NCI-H446 treated with DMSO at 0.1 percent for 48 hours (cell line): ENCODE measurements at regions not wholly inside any gene's neighbourhood (a gene's known extent, or its start where the extent isn't known, plus 50 kb on each side); places are given as distances from the start of the nearest gene placed in this dataset.
"Not testable (repeated sequence)": the region's sequence is repeated elsewhere in the genome, so short reads cannot be mapped to it uniquely, and the experiment has no call there.

Experiments
- DNase-seq: peaks from one replicate; lab custom pipeline; 2025; lab: John Stamatoyannopoulos, UW

DNA sequence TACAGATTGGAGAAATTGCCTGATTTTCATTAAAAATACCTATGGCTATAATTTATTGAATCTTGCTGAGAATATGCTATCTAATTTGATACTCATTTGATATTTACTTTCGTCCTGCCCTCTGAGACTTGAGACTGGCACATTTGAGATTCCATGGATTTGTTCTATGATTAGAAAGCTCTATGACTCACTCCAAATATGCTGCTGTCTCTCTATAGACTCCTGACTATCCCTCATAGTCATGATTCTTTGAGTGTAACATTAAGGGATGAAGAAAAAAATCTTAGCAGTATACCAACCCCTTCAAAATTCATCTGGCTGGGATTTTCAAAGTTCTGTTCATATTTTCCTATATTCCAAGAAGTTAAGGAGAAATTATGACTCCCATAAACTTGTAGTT, 191.9 kb downstream of the LRIG3 start:
- no peak for DNase-seq

DNA sequence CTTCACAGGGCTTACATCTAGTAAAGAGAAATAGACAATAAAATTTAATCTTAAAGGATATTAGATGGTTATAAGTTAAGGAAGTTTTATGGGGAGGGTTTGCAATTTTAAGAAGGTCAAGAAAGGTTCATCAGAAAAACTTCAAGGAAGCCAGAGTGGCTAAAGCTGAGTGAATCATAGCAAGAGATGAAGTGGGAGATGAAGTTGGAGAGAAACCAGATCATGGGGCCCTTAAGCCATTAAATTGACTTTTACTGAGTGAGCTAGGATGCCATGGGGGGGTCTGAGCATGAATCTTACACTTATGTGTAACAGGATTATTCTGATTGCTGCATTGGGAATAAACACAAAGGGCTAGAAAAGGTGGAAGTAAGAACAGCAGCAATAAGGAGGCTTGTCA, 189.2 kb downstream of the LRIG3 start:
- no peak for DNase-seq

DNA sequence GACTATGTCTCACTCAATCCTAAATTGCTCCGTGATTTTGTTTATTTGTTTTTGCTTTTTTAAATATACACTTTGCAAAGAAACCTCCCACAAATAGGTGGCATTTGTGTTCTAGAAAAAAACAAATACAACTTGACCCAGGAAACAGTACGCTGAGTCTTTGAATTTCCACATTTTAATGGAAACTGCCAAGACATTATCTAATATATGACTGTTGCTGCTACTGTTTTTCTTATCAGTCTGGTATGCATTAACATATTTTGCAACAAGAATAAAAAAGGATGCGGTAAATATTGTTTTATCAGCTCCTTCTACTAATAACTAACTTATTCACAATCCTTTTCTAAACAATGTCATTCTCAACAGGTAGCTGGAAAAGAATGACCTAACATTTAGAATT, 187.4 kb downstream of the LRIG3 start:
- DNase-seq: no peak

DNA sequence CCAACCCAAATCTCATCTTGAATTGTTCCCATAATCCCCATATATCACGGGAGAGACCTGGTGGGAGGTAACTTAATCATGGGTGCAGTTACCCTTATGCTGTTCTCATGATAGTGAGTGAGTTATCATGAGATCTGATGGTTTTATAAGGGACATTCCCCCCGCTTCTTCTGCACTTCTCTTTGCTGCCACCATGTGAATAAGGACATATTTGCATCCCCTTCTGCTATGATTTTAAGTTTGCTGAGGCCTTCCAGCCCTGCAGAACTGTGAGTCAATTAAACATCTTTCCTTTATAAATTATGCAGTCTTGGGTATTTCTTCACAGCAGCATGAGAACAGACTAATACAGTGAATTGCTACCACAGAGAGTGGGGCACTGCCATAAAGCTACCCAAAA, 179.1 kb downstream of the LRIG3 start:
- DNase-seq: no peak

DNA sequence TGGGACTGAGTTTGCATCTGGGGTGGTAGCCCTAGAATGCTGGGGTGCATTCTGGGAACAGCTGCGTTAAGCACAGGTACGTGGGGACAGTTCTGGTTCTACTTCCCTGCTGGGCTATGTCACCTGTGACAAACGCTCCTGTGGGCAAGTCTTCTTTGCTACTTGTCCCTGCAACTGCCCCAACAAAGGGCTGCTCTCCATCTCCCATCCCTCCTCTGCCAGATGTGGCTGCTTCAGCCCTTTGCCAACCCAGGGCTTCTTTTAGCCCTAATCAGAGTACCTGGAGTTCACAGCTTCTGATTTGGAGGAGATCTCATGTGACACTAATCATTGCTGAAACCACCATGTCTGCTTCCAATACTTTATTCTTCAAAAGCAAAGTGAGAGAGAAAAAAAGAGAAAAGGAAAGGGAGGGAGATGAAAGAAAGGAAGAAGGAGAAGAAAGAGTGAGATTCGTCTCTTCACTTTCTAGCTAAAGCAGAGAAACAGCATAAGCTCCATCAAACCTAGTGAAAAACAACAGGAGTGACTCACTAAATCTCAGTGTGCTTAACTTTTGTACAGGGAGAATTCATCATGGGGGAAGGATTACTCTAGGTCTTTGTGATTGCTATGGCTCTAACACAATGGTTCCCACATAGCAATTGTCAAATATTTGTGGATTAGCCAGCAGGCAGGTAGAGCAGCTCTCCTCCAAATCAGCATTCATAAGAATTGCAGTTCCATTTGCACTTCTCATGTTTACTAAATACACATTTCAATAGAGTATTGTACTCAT, 174.8 kb downstream of the LRIG3 start:
- DNase-seq: no peak

DNA sequence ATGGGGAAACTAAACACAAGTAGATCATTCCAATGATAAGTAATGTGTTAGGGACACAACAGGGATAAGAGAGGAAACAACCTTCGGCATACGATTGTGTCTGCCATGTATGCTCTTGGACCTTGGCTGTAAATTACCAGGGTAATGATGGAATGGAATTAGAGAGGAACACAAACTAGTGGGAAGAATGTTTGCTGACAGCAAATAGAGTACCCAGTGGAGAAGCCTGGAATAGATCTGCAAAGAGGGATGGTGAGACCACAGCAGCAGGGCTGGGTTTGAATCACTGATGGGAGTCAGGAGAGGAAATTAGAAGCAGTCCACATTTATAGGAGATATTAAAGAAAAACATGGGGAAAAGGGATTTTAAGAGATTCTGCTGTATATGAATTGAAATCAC, 172.8 kb downstream of the LRIG3 start:
- DNase-seq: no peak

DNA sequence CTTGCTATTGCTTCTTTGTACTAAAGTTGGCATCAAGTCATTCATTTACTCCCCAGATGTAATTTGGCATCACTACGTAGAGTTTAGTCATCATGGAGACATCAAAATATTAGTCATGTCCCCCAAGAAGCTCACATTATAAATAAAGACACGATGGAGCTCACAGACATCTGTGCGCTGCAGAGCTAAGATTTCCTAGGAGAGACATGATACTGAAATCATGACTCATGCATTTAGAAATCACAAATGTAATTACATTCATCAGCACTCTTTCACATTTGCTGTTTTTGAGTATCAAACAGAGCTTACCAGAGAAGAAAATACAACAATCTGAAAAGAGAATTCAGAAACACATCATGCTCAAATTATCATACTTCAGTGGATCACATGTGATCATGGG, 169.8 kb downstream of the LRIG3 start:
- DNase-seq: peak; percentile 70

DNA sequence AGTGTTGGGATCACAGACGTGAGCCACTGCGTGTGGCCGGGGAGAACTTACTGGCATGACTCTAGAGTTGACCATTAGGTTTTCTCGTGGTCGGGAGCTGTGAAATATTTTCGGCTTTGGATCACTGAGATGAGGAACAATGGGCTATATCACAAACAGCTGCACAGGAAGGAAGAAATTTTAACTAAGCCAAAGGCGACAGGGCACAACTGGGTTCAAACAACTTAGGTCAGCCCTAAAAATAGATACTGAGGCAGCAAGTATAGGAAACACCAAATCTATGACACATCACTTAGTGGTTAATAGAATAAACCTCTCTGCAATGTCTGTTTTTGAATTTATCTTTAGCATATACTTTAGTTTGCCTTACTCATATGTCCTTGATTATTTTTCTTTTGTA, 162.9 kb downstream of the LRIG3 start:
- no peak for DNase-seq

DNA sequence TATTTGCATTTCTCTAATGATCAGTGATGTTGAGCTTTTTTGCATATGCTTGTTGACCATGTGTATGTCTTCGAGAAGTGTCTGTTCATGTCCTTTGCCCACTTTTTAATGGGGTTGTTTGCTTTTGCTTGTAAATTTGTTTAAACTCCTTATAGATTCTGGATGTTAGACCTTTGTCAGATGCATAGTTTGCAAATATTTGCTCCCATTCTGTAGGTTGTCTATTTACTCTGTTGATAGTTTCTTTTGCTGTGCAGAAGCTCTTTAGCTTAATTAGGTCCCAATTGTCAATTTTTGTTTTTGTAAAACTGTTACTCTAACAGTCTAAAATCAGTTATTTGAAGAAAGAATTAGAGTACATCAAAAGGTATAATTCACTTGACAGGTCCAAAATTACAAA, 160.6 kb downstream of the LRIG3 start:
- DNase-seq: not testable (repeated sequence)

DNA sequence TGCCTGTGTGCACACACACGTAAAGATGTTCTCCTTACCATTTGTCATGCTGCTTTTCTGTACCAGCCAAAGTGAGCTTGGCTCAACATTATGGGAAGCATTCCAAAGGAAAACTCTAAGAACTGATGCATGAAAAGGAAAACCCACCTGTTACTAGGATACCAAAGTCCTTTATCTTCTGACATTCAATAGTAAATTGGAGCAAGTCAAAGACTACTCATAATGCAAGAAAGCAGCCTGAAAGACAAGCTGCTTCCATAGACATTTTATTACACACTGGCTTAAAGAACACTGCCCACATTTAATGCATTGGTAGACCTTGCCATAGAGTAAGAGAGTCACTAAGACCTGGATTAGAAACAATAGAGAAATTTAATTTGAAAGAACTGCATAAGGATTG, 159.0 kb downstream of the LRIG3 start:
- no peak for DNase-seq

DNA sequence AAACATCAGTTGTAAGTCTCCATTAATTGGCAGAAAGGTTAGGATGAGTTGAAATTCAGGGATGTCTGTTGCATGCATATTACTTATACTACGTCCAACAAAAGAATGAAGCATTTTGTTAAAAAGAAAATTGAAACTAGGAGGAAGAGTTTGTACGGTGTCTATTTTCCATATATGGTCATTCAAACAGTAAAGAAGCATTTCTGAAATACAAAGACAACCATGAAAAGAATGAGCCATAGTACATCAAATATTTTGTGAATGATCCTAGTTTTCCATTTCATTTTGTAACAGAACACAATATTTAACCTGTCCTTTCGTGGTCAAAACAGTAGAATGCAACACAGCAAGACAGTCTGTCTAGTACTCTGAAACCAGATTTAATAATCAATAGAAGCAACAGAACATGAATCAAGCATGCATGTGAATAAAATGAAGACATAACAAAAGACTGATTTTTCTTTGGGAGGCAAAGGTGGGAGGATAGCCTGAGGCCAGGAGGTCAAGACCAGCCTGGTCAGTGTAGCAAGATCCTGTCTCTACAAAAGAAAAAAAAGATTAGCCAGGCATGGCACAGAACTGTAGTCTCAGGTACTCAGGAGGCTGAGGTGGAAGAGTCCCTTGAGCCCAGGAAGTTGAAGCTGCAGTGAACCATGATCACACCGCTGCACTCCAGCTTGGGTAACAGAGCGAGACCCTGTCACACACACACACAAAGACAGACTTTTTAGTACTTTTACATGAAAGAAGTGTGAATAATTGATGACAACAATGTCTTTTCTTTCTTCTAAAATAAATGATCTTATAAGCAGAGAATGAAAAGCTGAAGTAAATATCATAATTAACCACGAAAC, 156.0 kb downstream of the LRIG3 start:
- no peak for DNase-seq

DNA sequence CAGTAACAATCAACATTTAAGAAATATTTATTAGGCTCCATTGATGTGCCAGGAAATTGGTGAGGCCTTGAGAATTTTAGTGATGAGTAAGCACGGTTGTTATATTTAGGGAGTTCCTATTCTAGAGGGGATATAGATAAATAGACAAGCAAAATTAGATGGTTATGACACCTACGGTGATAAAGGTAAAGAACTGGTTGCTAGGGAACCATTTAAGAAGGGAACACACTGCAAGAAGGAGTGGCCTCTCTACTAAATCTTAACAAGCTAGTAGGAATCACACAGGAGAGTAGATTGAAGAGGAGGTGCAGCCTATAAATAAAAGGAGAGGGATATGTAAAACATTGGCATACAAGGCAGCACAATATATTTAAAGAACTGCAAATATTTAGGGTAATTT, 155.2 kb downstream of the LRIG3 start:
- DNase-seq: no peak

DNA sequence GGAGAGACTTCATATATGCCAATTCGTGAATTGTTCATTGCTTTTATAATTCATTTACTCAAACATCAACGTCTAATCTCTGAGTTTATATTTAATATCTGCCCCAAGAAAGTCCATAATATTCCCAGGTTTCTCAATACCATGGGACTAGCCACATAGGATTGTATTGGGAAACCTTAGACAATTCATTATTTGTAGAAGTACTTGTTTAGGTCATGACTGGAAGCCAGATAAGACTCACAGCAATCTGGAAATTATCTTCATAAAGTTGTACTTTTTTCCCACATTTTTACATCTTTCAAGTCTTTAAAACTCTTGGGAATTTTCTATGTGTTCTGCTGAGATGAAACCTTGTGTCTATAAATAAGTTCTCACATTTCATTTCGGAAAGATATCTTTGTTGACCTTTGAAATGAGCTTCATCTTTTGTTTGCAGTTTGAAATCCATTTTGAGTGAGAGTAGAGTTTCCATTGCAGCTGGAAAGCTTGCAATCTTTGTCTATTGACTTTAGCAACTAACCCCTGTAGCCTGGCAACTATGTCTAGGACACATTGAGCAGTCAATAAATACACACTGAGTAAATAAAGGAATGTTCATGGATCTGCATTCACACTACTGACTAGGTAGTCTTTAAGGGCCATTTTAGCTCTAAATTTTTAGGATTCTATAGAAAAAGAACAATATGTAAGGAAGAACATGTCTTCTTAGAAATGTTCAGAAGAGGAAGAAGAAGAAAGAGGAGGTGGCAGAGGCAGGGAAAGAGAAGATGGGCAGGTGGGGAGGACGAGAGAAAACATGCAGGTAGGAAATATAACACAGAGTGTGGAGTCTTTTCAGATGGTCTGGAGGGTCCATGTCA, 154.4 kb downstream of the LRIG3 start:
- no peak for DNase-seq

DNA sequence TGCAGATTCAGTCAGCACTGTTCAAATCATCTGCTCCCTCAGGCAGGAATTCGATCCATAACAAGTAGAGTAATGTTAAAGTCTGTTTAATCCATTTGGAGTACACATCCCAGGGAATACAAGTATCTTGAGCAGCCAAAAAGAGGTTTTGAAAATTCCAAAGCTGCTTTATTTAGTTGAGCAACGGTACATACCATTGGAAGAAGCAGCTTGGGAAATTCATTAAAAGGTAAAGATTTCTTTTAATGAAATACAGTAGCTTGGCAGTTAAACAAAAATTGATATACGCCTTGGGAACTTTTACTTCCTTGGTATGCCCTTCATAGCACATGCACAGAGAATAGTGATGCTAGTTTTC, 153.8 kb downstream of the LRIG3 start:
- no peak for DNase-seq

DNA sequence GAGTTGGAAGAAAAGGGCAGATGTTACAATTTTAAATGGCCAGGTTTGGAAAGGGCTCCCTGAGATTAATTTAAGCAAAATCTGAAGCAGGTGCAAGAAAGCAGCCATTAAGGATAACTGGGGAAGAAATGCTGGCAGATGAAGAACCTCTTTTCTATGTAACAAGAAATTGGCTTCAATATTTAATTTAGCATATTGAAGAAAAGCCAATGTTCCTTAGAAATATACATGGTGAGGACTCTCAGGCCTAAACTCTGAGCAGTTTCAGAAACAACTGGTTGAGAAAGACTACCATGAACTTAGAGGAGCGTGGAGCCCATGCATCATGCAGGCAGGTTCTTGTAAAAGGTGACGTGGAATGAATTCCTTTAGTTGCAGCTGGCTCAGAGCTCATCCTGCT, 152.8 kb downstream of the LRIG3 start:
- no peak for DNase-seq

DNA sequence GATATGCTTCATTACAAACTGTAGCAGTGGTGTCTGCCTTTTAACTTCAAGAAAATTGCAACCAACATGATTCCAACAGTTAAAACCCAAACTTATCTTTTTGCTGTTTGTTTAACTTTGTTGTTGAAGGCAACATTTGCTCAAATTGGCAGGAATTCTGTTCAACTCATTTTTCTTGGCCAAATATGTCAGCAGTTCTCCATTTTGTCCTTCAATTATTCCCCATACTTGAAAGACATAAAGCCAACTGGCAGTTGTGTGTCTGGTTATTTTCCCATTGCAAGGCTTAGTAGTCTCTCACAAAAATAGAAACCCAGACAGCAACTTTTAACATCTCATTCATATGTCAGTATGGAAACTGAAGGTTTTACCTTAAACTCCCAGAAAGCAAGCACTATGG, 146.3 kb downstream of the LRIG3 start:
- DNase-seq: no peak

DNA sequence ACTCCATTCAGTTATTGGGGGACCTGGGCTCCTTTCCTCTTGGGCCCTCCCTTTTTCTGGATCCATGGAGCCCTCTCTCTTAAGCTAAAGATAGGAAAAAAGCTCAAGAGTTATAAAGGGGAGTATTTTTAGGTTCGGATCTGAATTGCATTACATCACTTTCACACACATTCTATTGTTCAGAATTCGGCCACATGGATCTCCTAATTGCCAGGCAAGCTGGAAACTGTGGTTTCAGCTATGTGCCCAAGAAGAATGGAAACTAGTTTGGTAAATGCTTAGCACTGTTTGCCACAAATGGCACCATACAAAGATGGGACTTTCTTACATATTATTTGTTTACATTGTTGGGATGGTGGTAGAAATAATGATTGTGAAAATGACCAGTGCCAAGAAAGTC, 145.6 kb downstream of the LRIG3 start:
- DNase-seq: no peak

DNA sequence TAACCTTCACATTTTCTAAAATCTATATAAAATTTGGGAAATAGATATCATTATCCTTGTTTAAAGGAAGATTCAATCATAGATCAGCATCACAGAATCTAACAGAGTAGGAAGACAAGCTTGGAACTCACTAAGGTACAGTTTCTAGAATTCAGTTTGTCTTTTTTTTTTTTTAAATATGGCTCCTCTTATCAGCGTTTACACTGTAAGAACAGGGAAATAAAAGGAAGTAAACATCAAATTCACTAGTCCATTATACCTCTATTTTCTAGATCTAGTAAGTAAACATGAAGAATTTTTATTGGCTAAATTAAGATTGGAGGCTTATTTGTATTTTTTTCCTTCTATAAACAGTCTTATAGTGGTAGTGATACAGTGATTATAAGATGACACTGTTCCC, 144.9 kb downstream of the LRIG3 start:
- no peak for DNase-seq

DNA sequence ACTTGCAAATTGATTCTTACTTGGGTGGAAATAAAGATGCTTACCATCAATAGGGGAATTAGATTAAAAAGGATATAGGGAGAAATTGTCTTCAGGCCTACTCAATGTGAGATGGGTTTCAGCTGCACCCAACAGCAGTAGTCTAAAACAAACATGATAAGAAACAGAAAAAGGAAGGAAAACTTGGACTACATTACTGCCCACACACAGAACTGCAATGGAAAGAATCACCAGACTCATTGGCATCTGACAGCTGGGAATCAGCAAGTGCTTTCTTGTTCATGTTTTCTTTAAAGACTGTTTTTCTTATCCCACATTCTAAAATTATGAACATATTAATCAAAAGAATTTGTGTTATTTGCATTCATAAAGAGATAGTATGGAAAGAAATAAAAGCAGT, 144.2 kb downstream of the LRIG3 start:
- no peak for DNase-seq

DNA sequence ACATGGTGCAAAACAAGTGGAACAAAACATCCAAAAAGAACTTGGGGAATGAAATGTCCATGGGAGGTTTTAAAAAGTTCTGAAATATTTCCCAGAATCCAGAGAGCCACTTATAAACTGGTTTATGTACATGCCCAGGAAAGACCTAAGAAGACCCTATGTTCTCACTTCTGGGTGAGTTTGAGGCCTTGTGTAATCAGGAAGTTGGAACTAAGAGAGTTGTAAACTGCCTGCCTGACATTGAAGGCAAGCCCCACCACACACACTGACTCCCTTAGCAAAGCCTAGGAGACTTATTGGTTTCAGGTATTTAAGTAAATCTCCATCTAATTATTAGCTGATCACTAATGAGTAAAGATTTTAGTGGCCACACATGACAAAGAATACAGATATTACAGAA, 142.5 kb downstream of the LRIG3 start:
- no peak for DNase-seq

DNA sequence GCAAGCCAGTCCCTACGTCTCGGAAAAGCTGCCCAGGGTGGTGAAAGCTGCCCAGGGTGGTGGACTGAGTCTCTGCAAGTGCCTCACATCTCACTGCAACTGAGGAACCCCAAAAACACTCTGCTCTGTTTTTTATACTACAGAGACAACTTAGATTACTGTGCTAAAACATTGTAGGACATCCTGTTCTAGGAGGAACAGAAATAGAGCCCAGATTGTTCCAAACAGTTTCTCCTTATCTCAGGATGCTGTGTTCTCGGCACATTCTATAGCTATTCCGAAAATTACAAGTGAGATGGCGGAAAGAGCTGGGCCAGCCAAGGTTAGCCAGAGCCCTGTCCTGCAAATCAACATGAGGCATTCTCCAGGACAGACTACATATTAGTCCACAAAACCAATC, 138.7 kb downstream of the LRIG3 start:
- DNase-seq: no peak

DNA sequence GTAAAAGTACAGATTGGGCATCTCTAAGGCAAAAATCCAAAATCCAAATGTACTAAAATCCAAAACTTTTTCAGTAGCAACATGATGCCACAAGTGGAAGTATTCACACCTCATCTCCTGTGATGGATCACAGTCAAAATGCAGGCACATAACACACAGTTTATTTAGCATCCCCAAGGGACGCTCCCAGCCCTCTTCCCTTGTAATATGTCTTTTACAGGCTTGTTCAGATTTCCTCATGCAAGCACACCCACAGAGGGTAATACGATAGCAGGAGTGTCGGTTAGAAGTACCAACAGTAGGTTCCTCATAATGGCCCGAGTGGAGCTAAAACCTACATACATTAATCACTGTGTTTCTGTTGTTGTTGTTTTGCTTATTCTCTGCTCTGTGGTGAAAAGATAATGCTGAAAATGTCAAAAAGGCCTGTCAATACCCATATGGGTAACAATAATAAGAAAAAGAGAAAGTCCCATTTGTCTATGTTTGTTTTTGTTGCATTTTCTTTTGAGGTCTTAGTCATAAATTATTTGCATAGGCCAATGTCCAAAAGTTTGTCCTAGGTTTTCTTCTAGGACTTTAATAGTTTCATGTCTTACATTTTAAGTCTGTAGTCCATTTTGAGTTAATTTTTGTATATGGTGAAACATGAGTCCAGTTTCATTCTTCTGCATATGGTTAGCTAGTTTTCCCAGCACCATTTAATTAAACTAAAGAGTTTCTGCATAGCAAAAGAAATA, 133.1 kb downstream of the LRIG3 start:
- DNase-seq: no peak
